ENCODE measurements at regions not wholly inside any gene's neighbourhood (a gene's known extent, or its start where the extent isn't known, plus 50 kb on each side); places are given as distances from the start of the nearest gene placed in this dataset.

GRCh38 chr2:238634701-238635357, 208.1 kb downstream of the ASB1 start:
- DNase-seq (ENCODE audit: low read depth) = no peak

- DNase-seq (ENCODE audit: low read depth) = no peak
These were observed 208.9 kb downstream of the ASB1 start for GRCh38 chr2:238635647-238636051.

GRCh38 chr2:238636269-238637073, 209.7 kb downstream of the ASB1 start:
- peak; percentile 26 for DNase-seq (ENCODE audit: low read depth)

- DNase-seq (ENCODE audit: low read depth) = no peak
These were observed 209.5 kb upstream of the TWIST2 start for GRCh38 chr2:238638100-238638981.

GRCh38 chr2:238638982-238639628, 208.8 kb upstream of the TWIST2 start:
- DNase-seq (ENCODE audit: low read depth) = no peak

GRCh38 chr2:238640486-238640885, 207.4 kb upstream of the TWIST2 start:
- DNase-seq (ENCODE audit: low read depth) = no peak

GRCh38 chr2:238642973-238643372, 204.9 kb upstream of the TWIST2 start:
- no peak for DNase-seq (ENCODE audit: low read depth)

- DNase-seq (ENCODE audit: low read depth) = no peak
These were observed 204.4 kb upstream of the TWIST2 start for GRCh38 chr2:238643400-238643907.

- peak; percentile 82 for DNase-seq (ENCODE audit: low read depth)
These were observed 203.5 kb upstream of the TWIST2 start for GRCh38 chr2:238644095-238645081.

- no peak for DNase-seq (ENCODE audit: low read depth)
These were observed 202.8 kb upstream of the TWIST2 start for GRCh38 chr2:238645095-238645494.

GRCh38 chr2:238645716-238646115, 202.2 kb upstream of the TWIST2 start:
- DNase-seq (ENCODE audit: low read depth) = no peak

GRCh38 chr2:238646281-238646680, 201.6 kb upstream of the TWIST2 start:
- DNase-seq (ENCODE audit: low read depth) = no peak

GRCh38 chr2:238646803-238647202, 201.1 kb upstream of the TWIST2 start:
- DNase-seq (ENCODE audit: low read depth) = no peak

GRCh38 chr2:238649123-238649522, 198.8 kb upstream of the TWIST2 start:
- DNase-seq (ENCODE audit: low read depth) = no peak

GRCh38 chr2:238649936-238650518, 197.9 kb upstream of the TWIST2 start:
- DNase-seq (ENCODE audit: low read depth) = no peak

GRCh38 chr2:238650536-238650935, 197.3 kb upstream of the TWIST2 start:
- no peak for DNase-seq (ENCODE audit: low read depth)

- no peak for DNase-seq (ENCODE audit: low read depth)
These were observed 196.4 kb upstream of the TWIST2 start for GRCh38 chr2:238651306-238652052.

GRCh38 chr2:238652053-238652770, 195.7 kb upstream of the TWIST2 start:
- no peak for DNase-seq (ENCODE audit: low read depth)

Measured in LHCN-M2 (cell line).